HG02943 (cell line): ENCODE measurements at regions not wholly inside any gene's neighbourhood (a gene's known extent, or its start where the extent isn't known, plus 50 kb on each side); places are given as distances from the start of the nearest gene placed in this dataset.
"Not testable (repeated sequence)": the region's sequence is repeated elsewhere in the genome, so short reads cannot be mapped to it uniquely, and the experiment has no call there.

ENCODE experiments used
- ATAC-seq: cut with Tn5 transposase; IDR thresholded peaks from one replicate; pipeline ENCODE4 v1.9.1; 2021; ENCODE audit warnings: mild to moderate bottlenecking, low read depth, moderate library complexity; ENCODE audit not compliant: unreplicated experiment

DNA sequence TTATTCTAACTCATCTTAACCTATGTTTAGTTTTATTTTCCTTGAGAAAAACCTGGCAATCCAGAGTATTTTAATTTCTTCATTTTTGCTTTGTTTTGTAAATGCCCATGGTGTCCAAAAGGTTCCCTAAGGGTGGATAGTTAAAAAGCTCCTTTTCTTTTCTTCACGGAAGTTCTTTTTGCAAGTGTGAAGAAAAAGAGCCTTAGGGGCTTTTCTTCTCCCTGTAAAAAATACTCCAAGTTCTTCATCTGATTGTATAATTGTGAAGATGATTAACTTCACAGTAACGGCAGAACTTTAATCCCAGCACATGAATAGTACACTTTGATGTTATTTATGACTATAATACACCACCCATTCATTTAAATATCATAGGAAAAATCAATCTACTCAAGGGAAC lies 530.2 kb upstream of the LINC00305 start:
- no peak for ATAC-seq

DNA sequence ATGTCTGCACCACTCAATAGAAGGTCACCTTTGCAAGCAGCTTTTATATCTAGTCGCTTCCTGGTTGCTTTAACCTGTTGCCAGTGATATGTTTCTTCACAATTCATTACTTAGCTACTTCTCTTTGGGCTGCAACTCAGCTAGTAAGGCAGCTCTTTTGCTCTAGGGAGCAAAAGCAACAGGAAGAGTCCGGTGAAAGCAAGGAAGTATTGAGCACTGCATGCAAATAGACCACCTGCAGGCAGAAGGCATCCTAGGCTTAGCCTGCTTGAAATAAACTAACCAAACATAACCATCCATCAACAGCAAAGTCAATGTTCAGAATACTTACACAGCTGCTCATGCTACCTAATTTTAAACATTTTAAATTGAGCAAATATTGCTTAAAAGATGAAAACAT lies 529.2 kb upstream of the LINC00305 start:
- no peak for ATAC-seq

DNA sequence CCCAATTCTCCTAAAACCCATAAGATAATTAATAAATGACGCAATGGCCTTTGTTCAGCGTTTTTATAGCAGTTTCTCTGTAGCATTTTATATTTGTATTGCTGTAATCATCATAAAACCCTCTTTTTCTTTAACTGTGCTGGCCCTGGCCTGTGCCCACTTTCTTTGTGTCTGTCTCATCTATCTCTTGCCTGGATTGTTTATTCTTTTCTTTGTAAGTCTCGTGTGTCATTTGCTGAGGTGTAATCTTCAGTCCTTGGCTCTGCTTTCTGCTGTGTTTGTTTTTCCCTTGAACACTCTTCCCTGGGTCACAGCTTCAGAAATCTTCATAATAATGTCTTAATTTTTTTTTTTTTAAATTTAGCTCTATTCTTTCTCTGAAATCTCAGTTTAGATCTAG lies 525.8 kb upstream of the LINC00305 start:
- ATAC-seq, result no peak

DNA sequence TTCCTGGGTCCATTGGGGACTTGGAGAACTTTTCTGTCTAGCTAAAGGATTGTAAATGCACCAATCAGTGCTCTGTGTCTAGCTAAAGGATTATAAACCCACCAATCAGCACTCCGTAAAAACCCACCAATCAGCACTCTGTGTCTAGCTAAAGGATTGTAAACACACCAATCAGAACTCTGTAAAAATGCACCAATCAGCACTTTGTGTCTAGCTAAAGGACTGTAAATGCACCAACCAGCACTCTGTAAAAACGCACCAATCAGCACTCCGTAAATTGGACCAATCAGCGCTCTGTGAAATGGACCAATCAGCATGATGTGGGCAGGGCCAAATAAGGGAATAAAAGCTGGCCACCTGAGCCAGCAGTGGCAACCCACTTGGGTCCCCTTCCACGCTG lies 522.4 kb upstream of the LINC00305 start:
- ATAC-seq, result not testable (repeated sequence)

DNA sequence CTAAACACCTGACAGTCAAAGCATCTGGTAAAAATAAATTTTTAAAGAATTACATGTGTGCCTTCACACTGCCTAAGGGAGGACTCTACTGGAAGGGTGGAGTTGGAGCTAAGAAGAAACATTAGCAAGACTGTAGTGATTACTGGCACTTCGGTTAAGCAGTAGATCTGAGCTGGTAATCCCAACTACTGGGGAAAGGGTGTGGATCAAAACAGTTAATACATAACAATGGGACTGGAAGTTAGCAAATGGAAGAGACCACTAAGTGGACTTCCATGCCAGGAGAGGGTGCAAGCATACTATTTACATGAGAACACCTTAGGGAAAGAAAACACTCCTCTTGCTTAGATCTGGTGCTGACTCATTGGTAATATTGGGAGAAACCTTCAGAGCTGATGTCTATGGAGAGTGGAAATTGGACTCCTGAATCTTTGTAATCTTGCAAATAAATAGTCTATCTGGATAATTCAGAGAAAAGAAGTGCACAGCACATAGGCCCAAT lies 519.6 kb upstream of the LINC00305 start:
- ATAC-seq, result no peak

DNA sequence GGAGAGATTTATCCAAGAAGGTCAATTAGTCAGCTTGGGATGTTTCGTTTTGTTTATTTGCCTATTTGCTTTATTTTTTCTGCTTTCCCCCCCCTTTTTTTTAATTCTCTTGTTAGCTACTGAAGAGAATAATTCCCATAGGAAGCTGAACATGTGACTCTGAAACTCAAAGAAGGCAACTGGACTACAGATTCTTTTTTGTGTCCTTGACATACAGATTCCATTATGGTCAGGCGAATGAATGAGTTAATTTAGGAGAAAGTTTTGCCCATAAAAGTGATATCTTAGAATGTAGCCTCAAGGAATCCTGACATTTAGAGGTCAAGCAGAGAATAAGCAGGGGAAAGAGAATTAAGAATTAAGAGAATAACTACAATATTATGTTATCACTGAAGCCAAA lies 514.2 kb upstream of the LINC00305 start:
- no peak for ATAC-seq

DNA sequence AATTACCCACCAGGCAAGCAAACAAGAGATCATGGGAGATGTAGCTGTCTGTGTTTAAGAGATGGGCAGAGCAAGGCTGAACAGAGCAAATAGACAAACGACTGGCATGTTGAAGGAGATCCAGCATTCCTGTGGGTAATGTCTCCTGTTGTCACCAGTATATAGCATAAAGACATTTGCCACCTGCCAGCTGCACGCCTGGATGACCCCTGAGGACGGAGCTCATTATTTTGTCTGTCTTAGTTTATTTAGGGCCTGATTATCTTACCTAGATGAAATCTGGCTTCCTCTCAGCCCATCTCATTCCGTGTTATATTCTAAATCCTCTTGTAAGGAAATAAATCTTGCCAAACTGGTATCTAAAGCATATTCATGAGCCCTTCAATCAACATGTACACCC lies 510.3 kb upstream of the LINC00305 start:
- no peak for ATAC-seq

DNA sequence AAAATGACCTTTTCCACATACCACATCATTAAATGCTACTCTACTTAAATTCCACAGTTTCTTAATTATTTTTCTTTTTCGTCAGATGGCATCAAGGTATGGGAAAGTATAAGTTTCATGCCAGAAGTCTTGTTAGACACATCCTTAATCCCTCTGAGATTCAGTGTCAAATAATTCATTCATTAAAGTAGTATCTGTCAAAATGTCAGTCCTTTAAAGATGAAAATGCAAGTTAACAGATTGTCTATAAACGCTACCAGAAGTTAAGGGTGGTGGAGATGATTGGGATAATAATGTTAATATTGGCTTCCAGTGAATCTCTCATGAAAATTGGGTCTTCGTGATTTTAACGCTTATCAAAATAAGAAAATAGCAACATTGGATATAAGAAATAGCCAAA lies 504.2 kb upstream of the LINC00305 start:
- ATAC-seq, result no peak

DNA sequence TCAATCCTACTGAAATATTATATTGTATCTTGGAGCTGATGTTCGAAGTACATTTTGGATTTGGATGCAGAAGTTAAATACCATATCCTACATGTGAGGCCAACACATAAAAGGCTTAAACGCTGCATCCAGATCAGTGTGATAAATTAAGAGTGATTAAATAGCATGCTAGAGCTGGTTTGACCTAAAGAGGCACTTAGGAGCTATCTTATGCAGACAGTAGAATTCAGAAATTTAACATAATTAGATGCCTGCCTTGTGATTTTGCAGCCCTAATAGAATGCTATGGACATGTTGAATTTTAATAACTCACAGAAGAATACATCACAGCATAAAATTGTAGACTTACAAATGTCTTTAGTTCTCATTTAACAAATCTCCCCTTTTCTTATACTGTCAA lies 501.2 kb upstream of the LINC00305 start:
- ATAC-seq, result no peak

DNA sequence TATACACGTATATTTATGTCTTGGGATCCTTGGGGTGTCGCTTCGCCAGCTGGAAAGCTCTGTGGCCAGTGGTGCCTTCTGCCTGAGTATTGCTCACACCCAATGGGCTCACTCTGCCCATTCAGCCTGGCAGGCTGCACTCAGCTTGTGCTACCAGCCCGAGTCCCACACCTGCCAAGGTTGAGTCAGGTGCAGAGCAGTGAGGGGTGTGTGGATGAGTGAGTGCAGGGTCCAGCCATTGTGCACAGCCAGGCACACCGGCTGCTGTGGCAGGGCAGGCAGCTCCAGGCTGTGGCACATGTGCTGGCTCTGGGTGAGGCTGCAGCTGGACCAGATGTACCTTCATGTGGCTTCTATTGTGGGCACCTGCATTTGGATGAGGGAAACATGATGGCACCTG lies 496.9 kb upstream of the LINC00305 start:
- ATAC-seq, result no peak

DNA sequence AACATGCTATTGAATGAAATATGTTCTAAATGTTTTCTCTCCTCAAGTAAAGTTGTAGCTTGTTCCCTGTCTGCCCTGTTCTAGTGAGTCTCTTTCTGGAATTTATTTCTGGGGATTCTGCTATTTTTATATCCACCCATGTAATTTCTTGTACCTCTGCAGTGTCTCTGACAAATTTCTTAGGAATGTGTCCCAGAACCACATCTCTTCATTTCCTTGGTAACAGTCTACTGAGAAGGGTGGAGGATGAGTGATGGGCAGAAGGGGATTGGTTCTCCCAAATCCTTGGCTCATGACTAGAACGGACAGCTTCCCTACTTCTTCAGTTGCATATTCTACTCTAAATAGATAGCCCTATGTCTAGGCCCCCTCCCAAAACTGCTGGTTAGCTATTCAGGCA lies 490.6 kb upstream of the LINC00305 start:
- no peak for ATAC-seq

DNA sequence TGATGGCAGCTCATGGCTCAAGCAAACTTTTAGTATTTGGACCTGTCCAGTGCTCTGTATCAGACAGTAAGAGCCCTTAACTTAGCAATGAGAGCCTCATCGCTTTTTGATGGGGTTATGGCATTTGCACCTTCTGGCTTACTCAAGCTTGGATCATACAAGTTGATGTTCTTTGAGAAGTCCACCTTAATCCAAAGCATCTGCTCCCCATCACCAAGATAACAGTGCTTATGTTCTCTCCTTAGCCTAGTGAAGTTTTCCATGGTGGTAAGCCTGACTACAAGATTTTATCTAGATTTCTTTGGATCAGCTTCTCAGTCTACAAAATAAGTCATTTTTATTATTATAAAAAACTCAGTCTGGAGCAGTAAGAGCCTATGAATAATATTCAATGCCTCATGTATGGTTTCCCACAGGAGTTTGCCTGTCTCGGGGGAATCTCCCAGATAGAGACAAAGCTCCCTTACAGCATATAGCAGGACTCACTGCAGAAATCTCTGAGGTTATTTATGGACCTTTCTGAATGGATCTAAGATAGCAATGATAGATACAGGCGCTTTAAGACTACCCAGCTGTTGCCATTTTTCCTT lies 472.2 kb upstream of the LINC00305 start:
- no peak for ATAC-seq

DNA sequence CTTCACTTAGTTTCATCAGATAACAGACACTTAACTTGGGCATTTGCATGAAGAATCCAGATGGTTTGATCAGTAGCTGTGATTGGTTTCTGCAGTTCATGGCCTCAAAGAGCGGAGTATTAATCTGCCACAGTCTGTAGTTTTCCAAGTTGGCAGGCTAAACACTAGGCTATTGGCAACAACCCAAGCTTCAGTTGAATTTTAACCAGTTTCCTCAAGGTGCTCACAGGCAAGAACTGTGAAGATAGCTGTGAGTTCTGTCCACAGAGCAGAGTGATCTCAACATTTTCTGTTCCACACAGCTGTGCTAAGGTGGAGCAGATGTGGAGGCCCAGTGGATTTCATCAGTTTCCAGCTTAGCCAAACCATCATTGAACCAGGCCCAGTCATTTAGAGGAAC lies 469.5 kb upstream of the LINC00305 start:
- ATAC-seq, result no peak

DNA sequence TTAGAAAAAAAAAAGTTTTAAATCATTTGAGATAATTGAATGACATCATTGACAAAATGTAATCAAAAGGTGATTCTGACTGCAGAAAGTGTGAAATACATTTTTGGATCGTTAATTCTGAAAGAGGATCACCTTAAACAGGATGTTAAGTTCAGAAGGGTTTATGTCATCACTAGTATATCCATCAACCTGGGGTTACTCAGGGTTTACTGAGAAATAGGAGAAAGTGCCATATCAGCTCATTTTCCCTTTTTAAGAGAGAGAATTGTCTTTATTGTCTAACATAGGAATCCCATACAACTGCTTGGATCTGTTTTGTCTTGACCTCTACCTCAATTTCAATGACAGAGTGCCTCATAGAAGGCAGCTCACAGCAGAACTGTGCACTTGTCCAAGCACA lies 466.1 kb upstream of the LINC00305 start:
- no peak for ATAC-seq

DNA sequence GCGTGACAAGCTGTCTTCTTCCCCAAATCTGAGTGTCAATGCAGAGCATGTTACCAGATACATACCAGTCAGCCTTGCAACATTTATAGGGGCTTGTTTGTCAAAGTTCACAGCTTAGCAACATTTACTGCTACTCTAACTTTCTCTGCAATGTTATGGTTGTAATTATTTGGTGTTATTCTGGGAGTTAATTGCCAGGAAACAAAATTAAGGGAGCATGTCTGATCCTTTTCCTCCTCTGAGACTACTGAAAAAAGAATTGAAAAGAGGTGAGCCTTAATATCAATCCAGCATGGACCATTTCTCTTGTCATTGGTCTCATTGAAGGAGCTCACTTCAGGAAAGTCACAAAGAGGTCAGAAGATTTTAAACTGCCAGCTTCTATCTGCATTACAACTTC lies 465.6 kb upstream of the LINC00305 start:
- no peak for ATAC-seq

DNA sequence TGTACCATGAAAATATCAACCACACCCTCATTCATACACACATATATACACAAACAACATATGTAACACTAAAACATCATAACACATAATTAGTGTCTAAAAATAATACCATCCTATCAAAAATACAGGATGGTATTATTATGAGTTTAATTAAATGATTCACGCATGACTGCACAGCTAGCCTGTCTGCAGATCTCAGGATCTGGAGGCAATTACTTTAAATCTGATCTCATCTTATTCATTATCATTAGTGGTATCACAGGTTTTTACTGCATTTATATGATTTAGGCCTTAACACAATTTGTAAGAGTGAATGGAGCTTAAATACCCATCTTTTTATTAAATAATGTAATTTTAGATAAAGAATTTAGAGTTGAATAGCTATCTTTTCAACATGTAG lies 443.4 kb upstream of the LINC00305 start:
- no peak for ATAC-seq

DNA sequence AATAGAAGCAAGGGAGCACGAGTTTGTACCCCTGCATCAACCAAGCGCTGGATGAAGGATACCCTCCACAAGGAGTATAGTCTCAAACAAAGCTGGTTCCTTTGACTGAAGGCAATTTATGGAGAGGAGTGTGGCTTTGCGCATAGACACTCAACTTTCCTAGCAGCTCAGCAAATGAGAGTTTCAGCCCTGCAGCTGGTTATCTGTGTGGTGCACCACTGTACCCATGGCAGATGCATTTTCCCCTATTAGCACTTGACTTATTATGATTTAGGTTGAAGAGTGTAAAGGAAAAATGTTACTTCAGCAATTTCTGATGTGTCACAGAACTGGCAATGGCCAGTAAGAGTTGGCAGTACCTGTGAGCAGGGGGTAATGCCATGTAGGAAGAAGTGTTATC lies 440.1 kb upstream of the LINC00305 start:
- no peak for ATAC-seq

DNA sequence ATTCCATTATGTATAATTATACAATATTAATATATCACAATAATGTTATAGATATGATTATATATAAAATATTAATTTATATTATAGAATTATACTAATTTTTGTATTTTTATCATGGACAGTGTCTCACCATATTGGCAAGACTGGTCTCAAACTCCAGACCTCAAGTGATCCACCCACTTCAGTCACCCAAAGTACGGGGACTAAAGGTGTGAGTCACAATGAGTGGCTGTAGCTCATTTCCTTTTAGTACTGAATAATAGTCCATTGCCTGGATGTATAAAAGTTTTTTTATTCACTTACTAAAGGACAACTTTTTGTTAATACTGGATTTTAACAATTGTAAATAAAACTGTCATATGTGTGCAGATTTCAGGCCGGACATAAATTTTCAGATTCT lies 417.6 kb upstream of the LINC00305 start:
- no peak for ATAC-seq

DNA sequence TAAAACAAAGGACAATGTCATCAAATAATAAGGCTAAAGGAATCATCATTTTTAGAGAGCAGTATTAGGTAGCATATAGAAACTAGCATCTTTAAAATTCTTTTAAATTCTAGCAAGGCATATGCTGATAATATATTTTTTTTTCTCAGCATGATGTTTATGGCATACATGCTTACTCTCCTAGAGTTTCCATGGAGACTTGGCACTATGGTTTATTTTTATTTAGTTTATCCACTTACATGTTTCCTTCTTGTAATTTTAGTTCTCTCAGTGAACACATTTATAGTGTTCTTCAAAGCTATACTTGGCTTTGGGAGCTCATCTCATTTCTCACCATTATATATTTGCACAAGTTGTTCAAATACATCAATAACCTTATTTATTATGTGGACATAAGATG lies 413.8 kb upstream of the LINC00305 start:
- no peak for ATAC-seq

DNA sequence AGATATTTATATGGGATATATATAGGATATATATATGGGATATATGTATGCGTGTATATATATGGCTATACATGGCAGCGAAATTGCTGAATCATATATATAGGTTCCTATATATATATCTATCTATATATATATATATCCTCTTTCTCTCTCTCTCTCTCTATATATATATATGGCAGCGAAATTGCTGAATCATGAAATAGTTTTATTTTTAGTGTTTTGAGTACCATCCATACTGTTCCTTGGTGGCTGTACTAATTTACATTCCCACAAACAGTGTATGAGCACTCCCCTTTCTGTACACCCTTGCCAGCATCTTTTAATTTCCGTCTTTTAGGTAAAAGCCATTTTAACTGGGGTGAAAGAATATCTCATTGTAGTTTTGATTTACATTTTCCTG lies 397.6 kb upstream of the LINC00305 start:
- ATAC-seq, result no peak

DNA sequence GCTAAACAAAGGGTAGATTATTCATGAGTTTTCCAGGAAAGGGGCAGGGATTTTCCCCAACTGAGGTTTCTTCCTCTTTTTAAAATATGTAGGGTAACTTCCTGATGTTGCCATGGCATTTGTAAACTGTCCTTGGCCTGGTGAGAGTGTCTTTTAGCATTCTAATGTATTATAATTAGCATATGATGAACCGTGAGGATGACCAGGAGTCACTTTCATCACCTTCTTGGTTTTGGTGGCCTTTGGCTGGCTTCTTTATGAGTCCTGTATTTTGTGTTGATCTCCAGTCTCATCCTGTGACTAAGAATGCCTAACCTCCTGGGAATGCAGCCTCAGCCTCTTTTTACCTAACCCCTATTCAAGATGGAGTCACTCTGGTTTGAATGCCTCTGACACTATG lies 391.0 kb upstream of the LINC00305 start:
- ATAC-seq, result no peak

DNA sequence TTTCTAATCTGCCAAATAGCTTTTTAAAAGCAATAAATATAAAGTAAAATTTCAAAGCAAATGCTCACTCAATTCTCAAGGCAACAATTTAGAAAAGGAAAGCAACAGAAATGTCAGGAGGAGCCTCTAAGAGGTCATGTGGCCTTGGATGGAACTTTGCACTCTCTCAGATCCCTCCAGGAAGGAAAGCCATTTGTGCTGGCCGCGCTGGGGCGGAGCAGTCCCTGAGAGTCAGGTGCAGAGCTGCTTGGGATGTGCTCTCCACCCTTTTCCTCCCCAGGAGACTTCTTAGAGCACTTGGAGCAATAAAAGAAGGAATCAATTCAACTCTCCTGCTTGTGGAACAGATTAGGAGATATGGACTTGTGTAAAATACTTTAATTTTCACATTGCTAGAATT lies 379.8 kb upstream of the LINC00305 start:
- ATAC-seq, result no peak

DNA sequence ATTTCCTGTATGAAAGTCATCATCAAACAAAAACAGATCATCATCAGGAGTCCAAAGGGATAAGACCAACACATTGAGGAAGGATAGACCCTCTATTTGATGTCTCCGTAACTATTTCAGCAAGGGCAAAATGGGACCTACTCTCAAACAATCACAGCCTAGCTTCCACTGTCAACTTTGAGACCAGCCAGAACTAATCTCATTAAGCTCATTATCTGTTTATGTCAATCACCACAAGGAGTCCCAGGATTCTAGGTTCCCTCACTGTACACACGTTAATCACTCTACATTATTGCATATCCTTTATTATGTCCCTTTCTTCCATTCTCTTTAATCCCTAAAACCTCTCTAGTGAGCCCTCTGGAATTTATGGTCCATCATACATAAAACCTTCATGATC lies 370.3 kb upstream of the LINC00305 start:
- ATAC-seq, result no peak
